Transverse colon (tissue), 4 donors: ENCODE measurements at regions not wholly inside any gene's neighbourhood (a gene's known extent, or its start where the extent isn't known, plus 50 kb on each side); places are given as distances from the start of the nearest gene placed in this dataset.

Experiments used
- DNase-seq: peaks from one replicate; pipeline ENCODE4 v3.0.0-alpha.2; 2019
- H3K27ac ChIP-seq, 4 donors: fragments of 200-600 bp; sonication (generic); 2 replicates each; pipeline ENCODE4 v1.5.1; 2016 to 2018; ENCODE audit warnings: inconsistent platforms in 4 of 4
- H3K27me3 ChIP-seq: fragments of 200-600 bp; sonication (generic); 2 replicates; pipeline ENCODE4 v1.5.1; 2017; ENCODE audit warnings: inconsistent platforms
- H3K36me3 ChIP-seq, 4 donors: fragments of 200-600 bp; sonication (generic); 2 replicates each; pipeline ENCODE4 v1.5.1; 2017 to 2019; ENCODE audit warnings: inconsistent platforms in 4 of 4
- H3K4me1 ChIP-seq, 4 donors: fragments of 200-600 bp; sonication (generic); 2 replicates each; pipeline ENCODE4 v1.5.1; 2017 to 2020; ENCODE audit warnings: inconsistent platforms in 4 of 4
- H3K4me3 ChIP-seq, 4 donors: fragments of 200-600 bp; sonication (generic); 1 replicate in 1 of 4; 2 replicates in 3 of 4; pipeline versions ENCODE4 v1.5.1 to v1.6.1; 2017 to 2019; ENCODE audit warnings: inconsistent platforms in 4 of 4
- H3K9me3 ChIP-seq, 2 donors: fragments of 200-600 bp; sonication (generic); 2 replicates each; pipeline ENCODE4 v1.5.1; 2017 to 2019; ENCODE audit warnings: inconsistent platforms in 2 of 2
- EP300 ChIP-seq: sonication (generic); formaldehyde crosslinking; IDR thresholded peaks from one replicate; pipeline ENCODE4 v1.6.1; 2017; ENCODE audit warnings: antibody characterized with exemption, low read depth
- POLR2A ChIP-seq: fragments of 450-650 bp; IDR thresholded peaks from one replicate; pipeline ENCODE4 v1.6.1; 2016; ENCODE audit warnings: antibody characterized with exemption, mild to moderate bottlenecking, moderate library complexity
- POLR2AphosphoS5 ChIP-seq, 3 donors: sonication (generic); formaldehyde crosslinking; IDR thresholded peaks; one replicate each; pipeline ENCODE4 v1.6.1; 2016; ENCODE audit warnings: antibody characterized with exemption in 3 of 3
- WGBS, 2 donors: methylation state at CpG; one replicate each; pipeline ENCODE4 v1.1.5; 2018; ENCODE audit warnings: low coverage in 1 of 2; 5-methylcytosine and 5-hydroxymethylcytosine counted together
- in situ Hi-C, 4 donors: fragments of 200-750 bp; cut with MboI; loops; one replicate each; pipeline versions ENCODE4 v1.15.0 to v1.15.1; 2017; ENCODE audit warnings: low sequenced_read_pairs in 3 of 4, low pct_ligation_motif_present in 1 of 4, low pct_unique_long_range_greater_than_20kb in 1 of 4
- intact Hi-C: fragments of 100-400 bp; cut with DNase I; formaldehyde crosslinking; loops from one replicate; pipeline ENCODE4 v1.15.1; 2023; ENCODE audit warnings: low total_unique reads
- TF ChIP-seq, protein P1 (sequence below), 5 experiments: fragments of 200-600 bp in 3 of 5; fragments of 450-650 bp in 2 of 5; sonication (generic) in 3 of 5; IDR thresholded peaks; 1 replicate in 2 of 5; 2 replicates in 3 of 5; pipeline ENCODE4 v1.5.1; 2016 to 2017; ENCODE audit warnings: antibody characterized with exemption in 5 of 5, inconsistent platforms in 3 of 5, mild to moderate bottlenecking in 2 of 5, moderate library complexity in 1 of 5

DNA sequence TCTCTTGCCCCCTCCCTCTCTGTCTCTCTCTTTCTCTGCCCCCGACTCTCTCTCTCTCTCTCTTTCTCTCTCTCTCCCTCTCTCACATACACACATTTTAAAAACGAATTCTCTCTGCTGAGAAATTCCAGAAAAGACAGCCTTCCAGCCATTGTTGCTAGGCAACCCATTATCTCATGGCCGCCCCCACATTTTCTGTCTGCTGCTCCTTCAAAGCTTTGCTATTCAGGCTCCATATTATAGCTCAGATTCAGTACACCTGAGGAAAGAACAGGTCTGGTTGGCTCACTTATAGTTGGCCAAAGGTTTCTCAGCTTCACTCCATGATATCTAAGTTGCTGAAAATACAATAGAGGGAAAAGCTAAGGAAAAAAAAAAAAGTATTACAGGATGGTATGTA is 174.4 kb upstream of the RADX start:
- Histone ChIP-seq H3K27ac (no peak overlapping the region), H3K27me3 (no peaks in the 10 kb centered on the region), H3K4me1 (no peaks in the 10 kb centered on the region), H3K9me3 (no peaks in the 10 kb centered on the region), H3K36me3 (no peaks in the 10 kb centered on the region), H3K4me3 (no peak overlapping the region)
- in situ Hi-C loops, result no loop called here
- TF ChIP-seq, protein P1, sequence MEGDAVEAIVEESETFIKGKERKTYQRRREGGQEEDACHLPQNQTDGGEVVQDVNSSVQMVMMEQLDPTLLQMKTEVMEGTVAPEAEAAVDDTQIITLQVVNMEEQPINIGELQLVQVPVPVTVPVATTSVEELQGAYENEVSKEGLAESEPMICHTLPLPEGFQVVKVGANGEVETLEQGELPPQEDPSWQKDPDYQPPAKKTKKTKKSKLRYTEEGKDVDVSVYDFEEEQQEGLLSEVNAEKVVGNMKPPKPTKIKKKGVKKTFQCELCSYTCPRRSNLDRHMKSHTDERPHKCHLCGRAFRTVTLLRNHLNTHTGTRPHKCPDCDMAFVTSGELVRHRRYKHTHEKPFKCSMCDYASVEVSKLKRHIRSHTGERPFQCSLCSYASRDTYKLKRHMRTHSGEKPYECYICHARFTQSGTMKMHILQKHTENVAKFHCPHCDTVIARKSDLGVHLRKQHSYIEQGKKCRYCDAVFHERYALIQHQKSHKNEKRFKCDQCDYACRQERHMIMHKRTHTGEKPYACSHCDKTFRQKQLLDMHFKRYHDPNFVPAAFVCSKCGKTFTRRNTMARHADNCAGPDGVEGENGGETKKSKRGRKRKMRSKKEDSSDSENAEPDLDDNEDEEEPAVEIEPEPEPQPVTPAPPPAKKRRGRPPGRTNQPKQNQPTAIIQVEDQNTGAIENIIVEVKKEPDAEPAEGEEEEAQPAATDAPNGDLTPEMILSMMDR (IDR thresholded peaks at IDR 0.05), result no peak
- no peak for TF ChIP-seq POLR2AphosphoS5 (IDR thresholded peaks at IDR 0.05)
- TF ChIP-seq POLR2A, result no peak
- TF ChIP-seq EP300, result no peak
- intact Hi-C loops, result no loop called here
- WGBS, 2 donors, result 47% methylated on average over 3 of the region's 3 CpGs; no CpG with 5 or more reads in 1 of the 2 donors
- DNase-seq, result no peak

DNA sequence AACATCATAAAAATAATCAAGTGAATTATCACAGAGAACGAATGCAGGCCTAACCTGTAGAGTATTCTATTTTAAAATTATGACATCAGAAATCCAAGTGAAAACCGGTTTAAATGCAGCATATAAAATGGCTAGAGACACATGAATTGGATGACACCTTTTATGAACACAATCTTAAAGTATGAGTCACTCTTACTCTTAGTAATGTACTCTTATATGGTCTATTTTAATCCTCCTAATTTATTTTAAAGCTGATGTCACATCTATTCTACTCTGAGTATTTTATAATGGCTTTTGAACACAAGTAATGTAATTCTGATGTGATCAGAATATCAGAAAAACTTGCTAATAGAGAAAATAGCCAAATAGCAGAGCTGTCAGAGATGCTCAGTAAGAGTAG is 161.4 kb upstream of the RADX start:
- Histone ChIP-seq H3K27ac (no peak overlapping the region), H3K4me3 (no peak overlapping the region), H3K9me3 (no peaks in the 10 kb centered on the region), H3K36me3 (no peaks in the 10 kb centered on the region), H3K27me3 (no peaks in the 10 kb centered on the region), H3K4me1 (no peaks in the 10 kb centered on the region)
- in situ Hi-C loops (no loop called here), intact Hi-C loops (no loop called here)
- WGBS, 2 donors, result 46 to 60% methylated on average over 2 of the region's 2 CpGs
- no peak for TF ChIP-seq POLR2AphosphoS5 (IDR thresholded peaks at IDR 0.05)
- TF ChIP-seq, protein P1 (IDR thresholded peaks at IDR 0.05), result no peak
- no peak for TF ChIP-seq EP300
- TF ChIP-seq POLR2A, result no peak
- DNase-seq, result no peak

DNA sequence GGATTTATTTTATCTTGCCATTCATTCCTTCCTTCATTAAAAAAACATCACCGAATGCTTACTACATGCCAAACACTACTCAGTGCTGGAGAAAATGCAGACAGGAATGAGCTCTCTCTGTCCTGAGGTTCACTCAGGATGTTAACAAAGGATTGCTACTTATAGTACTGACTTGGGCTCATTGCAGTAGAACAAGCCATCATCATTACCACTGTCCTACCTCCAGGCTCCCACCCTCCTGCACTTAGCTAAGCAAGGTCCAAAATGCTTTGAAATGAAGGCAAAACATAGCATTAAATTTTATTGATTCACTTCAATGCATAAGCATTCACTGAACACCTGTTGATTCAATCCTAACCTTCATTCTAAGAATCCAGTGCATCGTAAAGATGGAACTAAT is 159.8 kb upstream of the RADX start:
- no peak overlapping the region for H3K4me3 ChIP-seq
- no peaks in the 10 kb centered on the region for H3K4me1 ChIP-seq
- no peak for DNase-seq
- no peak for TF ChIP-seq POLR2AphosphoS5 (IDR thresholded peaks at IDR 0.05)
- TF ChIP-seq, protein P1 (IDR thresholded peaks at IDR 0.05), result no peak
- no peak for TF ChIP-seq EP300
- no peak for TF ChIP-seq POLR2A
- H3K9me3 ChIP-seq, result no peaks in the 10 kb centered on the region
- intact Hi-C loops, result no loop called here
- in situ Hi-C loops, result no loop called here
- no peaks in the 10 kb centered on the region for H3K27me3 ChIP-seq
- WGBS, 2 donors, result 93% methylated on average over 2 of the region's 2 CpGs; no CpG with 5 or more reads in 1 of the 2 donors
- H3K36me3 ChIP-seq, result no peaks in the 10 kb centered on the region
- no peak overlapping the region for H3K27ac ChIP-seq

DNA sequence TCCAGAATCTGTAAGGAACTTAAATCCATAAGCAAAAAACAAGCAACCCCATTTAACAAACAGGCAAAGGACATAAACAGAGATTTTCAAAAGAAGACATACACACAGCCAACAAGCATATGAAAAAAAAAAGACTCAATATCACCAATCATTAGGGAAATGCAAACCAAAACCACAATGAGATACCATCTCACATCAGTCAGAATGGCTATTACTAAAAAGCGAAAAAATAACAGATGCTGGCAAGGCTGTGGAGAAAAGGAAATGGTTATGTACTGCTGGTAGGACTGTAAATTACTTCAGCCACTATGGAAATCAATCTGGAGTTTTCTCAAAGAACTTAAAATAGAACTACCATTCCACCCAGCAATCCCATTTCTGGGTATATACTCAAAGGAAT is 156.8 kb upstream of the RADX start:
- no peak for DNase-seq
- H3K27me3 ChIP-seq, result no peaks in the 10 kb centered on the region
- no peak overlapping the region for H3K4me3 ChIP-seq
- no peaks in the 10 kb centered on the region for H3K36me3 ChIP-seq
- no peak overlapping the region for H3K27ac ChIP-seq
- H3K4me1 ChIP-seq, result no peaks in the 10 kb centered on the region
- intact Hi-C loops, result no loop called here
- TF ChIP-seq POLR2A (no peak), EP300 (no peak), POLR2AphosphoS5 (IDR thresholded peaks at IDR 0.05) (no peak)
- TF ChIP-seq, protein P1 (IDR thresholded peaks at IDR 0.05), result no peak
- in situ Hi-C loops, result no loop called here
- 77 to 80% methylated on average over 1 of the region's 1 CpG for WGBS, 2 donors
- no peaks in the 10 kb centered on the region for H3K9me3 ChIP-seq
